Globus pallidus (tissue), 1 donor: ENCODE measurements at regions not wholly inside any gene's neighbourhood (a gene's known extent, or its start where the extent isn't known, plus 50 kb on each side); places are given as distances from the start of the nearest gene placed in this dataset.
"Not testable (repeated sequence)": the region's sequence is repeated elsewhere in the genome, so short reads cannot be mapped to it uniquely, and the experiment has no call there.

Experiments
- DNase-seq: peaks from one replicate; pipeline ENCODE4 v3.0.0-alpha.2; 2015; ENCODE audit warnings: low spot score

GRCh38 chr2:65605058-65605742 is 172.8 kb upstream of the SPRED2 start:
- DNase-seq = no peak

- no peak for DNase-seq
These were observed 171.8 kb upstream of the SPRED2 start for GRCh38 chr2:65604246-65604645.

GRCh38 chr2:65602603-65603235 is 170.3 kb upstream of the SPRED2 start:
- no peak for DNase-seq

GRCh38 chr2:65600871-65601270 is 168.5 kb upstream of the SPRED2 start:
- not testable (repeated sequence) for DNase-seq

GRCh38 chr2:65600351-65600750 is 168.0 kb upstream of the SPRED2 start:
- not testable (repeated sequence) for DNase-seq

DNA sequence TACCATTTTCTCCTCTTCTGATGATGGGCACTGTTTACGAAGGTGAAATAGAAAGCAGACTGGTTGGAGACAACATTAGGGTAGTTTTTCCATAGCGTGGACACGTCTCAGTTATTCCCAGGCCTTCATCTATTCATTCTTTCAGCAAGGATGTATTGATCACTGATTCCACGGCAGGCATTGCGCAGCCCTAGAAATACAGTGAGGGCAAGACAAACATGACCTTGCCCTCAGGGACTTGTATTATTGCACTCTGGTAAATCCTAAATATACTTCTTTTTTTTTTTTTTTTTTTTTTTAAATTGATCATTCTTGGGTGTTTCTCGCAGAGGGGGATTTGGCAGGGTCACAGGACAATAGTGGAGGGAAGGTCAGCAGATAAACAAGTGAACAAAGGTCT is 167.3 kb upstream of the SPRED2 start:
- DNase-seq = no peak

GRCh38 chr2:65598996-65599395 is 166.6 kb upstream of the SPRED2 start:
- DNase-seq = no peak

DNA sequence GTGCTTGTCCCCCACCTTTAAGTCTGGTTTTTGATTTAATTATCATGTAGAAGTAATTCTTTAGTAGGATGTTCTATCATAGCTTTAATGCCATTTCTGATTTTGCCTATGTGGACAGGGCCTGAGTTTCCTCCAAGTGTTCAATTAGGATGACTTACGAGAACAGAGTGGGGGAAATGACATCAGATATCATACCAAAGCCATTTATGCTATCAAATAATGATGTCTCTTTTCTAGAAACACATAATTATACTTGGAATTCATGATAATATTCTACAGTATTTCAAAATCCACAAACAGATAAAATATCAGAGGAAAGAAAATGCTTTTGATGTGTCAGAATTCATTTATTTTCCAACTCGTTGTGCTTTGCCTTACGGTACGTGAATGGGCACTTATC is 165.9 kb upstream of the SPRED2 start:
- DNase-seq = no peak

GRCh38 chr2:65595630-65596029 is 163.2 kb upstream of the SPRED2 start:
- DNase-seq = no peak

DNA sequence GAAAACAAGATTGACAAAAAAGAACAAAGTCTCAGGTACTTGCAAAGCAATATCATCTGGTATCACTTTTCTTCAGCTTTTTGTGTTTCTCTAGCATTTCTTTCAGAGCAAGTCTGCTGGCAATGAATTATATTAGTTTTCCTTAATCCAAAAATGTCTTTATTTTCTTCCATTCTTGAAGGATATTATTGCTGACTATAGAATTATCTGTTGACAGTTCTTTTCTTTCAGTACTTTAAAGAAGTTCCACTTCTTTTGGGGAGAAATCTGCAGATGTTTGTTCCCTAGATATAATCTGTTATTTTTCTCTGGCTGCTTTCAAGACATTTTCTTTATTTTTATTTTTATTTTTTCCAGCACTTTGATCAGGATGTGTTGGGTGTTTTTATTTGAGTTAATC is 161.8 kb upstream of the SPRED2 start:
- DNase-seq = no peak

DNA sequence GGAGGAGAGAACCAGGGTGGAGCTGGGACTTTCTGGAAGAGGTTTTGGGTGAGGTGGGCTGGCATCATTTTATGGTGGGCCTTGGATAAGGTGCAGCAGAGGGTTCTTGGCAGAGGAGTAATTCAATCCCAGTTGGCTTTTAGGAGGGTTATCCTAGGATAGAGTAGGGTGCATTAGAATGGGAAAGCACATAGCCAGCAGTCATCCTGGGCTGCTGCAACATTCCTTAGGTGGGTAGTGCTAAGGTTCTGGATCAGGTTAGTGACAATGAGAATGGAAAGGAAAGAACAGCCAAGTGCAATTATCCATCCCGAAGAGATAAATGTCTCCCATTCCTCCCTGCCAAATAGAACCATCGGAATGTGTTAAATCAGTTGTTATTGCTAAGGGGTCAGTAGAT is 157.3 kb upstream of the SPRED2 start:
- no peak for DNase-seq

DNA sequence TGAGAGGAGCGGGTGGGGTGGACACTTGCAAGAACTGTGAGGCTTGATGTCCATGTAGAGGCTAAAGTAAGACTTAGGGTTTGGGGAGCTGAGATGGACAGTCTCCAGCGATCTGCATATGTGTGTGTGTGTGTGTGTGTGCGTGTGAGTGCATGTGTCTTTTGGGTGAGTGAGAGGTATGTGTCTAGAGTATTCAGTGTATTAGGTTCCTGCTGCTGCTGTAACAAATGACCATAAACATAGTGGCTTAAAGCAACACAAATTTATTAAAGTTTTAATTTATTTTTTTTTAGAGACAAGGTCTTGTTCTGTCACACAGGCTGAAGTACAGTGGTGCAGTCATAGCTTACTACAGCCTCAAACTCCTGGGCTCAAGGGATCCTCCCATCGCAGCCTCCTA is 155.4 kb upstream of the SPRED2 start:
- DNase-seq = no peak

DNA sequence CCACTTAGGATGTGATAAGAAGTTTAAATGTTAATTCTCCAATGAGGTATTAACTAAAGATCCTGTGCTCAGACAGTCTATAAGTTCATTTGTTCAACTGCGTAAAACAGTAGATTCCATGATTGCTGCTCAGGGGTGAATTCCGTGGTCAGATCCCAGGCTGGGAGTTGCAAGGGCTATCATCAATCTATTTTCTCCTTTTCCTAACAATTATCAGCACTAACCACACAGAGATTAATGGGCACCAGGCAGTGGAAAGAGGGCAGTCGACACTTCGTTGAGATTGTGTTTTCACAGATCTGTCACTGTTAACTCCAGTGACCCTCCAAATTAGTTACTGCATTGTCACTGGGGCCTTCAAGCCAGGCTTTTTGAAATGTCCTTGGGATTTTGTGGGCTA is 154.1 kb upstream of the SPRED2 start:
- no peak for DNase-seq

- no peak for DNase-seq
These were observed 150.7 kb upstream of the SPRED2 start for GRCh38 chr2:65583061-65583460.

- DNase-seq = no peak
These were observed 150.0 kb upstream of the SPRED2 start for GRCh38 chr2:65582364-65582763.

- DNase-seq = no peak
These were observed 148.4 kb upstream of the SPRED2 start for GRCh38 chr2:65580824-65581223.

DNA sequence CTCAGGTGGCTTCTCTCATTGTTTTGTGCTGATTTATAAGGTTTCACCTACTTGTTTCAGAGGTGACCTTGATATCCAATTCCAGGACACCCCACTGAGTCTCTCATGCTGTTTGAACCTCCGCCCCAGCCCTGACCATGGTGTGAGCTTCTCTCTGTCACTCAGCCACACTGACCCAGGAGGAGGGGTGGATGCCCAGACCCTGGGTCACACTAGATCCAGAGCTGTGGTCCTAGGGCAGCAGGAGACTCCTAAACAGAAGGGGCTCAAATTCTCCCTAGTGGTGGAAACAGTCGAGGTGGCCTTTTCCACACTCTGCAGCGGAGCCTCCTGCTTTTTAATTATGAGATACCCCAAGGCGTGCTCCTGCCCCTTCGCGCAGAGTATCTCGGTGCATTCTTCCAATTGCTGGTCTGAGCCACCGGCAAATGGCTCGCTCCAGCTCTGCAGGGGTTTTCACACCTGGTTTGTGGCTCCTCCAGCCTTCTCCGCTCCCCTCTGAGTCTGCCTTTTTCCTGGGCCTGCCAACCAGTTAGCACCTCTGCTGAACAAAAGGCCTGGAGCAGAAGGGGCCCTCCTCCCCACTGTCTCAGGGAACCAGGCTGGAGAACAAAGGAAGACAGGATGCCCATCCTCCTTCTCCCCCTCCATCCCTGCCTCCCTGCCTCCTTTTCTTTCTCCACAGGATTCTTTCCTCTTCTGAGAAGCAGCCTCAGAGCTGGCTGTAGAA is 147.3 kb upstream of the SPRED2 start:
- DNase-seq = no peak

GRCh38 chr2:65577654-65578053 is 145.3 kb upstream of the SPRED2 start:
- DNase-seq = no peak

GRCh38 chr2:65576861-65577601 is 144.6 kb upstream of the SPRED2 start:
- DNase-seq = no peak

DNA sequence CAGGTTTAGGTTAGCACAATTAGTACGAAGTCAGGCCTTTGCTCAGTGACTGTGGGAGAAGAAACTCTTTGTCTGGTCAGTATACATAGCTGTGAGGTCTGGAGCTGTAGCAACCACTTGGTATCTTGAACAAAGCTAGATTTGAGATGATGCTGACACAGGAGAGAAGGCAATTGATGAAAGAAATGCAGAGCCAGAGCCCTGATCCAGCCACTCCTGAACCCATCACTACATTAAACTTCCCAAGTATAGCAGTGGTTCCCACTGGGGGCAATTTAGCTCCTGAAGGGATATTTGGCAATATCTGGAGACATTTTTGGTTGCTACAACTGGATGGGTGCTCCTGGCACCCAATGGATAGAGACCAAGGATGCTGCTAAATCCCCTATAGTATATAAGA is 143.9 kb upstream of the SPRED2 start:
- DNase-seq = no peak

DNA sequence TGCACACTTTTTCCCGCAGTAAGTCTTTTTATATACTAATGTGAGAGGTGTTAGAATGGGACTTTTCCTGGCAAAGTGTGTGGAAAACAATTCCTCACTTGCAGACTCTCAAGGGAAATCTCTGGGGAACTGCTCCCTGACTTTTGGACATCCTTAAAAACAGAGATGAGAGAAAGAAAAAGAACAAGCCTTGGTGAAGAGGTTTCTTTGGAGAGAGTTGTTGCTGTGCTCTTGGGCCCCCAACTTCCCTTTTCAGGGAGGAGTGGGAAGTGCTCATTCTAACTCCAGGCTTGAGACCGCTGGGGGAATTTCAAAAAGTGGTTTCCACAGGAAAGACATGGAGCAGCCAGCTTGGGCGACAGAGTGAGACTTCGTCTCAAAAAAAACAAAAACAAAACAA is 142.6 kb upstream of the SPRED2 start:
- peak; percentile 17 for DNase-seq

DNA sequence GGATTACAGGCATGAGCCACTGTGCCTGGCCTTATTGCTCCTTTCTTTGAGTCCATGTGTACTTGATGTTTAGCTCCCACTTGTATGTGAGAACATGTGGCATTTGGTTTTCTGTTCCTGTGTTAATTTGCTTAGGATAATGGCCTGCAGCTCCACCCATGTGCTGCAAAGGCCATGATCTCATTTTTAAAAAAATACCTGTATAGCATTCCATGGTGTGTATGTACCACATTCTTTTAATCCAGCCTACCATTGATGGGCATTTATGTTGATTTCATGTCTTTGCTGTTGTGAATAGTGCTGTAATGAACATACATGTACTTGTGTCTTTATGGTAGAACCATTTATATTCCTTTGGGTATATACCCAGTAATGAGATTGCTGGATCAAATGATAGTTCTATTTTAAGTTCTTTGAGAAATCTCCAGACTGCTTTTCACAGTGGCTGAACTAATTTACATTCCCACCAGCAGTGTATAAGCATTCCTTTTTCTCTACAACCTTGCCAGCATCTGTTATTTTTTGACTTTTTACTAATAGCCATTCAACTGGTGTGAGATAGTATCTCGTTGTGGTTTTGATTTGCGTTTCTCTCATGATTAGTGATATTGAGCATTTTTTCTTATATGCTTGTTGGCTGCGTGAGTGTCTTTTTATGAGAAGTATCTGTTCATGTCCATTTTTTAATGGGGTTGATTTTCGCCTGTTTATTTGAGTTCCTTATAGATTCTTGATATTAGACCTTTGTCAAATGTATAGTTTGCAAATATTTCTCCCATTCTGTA is 136.4 kb upstream of the SPRED2 start:
- DNase-seq = not testable (repeated sequence)
